PC-3 (cell line): ENCODE measurements at regions not wholly inside any gene's neighbourhood (a gene's known extent, or its start where the extent isn't known, plus 50 kb on each side); places are given as distances from the start of the nearest gene placed in this dataset.
"Not testable (repeated sequence)": the region's sequence is repeated elsewhere in the genome, so short reads cannot be mapped to it uniquely, and the experiment has no call there.

Experiments
- EZH2 ChIP-seq: fragments of 300-600 bp; sonication (generic); IDR thresholded peaks from one replicate; pipeline ENCODE4 v1.6.1; 2017; ENCODE audit warnings: antibody characterized with exemption, mild to moderate bottlenecking, low read length; ENCODE audit not compliant: unreplicated experiment
- EZH2phosphoT487 ChIP-seq: fragments of 300-600 bp; sonication (generic); IDR thresholded peaks from 2 replicates; pipeline ENCODE4 v1.6.1; 2018; ENCODE audit warnings: mild to moderate bottlenecking, antibody characterized with exemption, low read length, borderline replicate concordance
- TF ChIP-seq, protein P1 (sequence below): fragments of 300-600 bp; sonication (generic); conservative IDR thresholded peaks from 2 replicates; pipeline ENCODE4 v1.5.1; 2017; ENCODE audit warnings: antibody characterized with exemption, low read depth, mild to moderate bottlenecking, low read length

GRCh38 chr18:73516056-73516455, 631.6 kb downstream of the FBXO15 start:
- TF ChIP-seq, protein P1, sequence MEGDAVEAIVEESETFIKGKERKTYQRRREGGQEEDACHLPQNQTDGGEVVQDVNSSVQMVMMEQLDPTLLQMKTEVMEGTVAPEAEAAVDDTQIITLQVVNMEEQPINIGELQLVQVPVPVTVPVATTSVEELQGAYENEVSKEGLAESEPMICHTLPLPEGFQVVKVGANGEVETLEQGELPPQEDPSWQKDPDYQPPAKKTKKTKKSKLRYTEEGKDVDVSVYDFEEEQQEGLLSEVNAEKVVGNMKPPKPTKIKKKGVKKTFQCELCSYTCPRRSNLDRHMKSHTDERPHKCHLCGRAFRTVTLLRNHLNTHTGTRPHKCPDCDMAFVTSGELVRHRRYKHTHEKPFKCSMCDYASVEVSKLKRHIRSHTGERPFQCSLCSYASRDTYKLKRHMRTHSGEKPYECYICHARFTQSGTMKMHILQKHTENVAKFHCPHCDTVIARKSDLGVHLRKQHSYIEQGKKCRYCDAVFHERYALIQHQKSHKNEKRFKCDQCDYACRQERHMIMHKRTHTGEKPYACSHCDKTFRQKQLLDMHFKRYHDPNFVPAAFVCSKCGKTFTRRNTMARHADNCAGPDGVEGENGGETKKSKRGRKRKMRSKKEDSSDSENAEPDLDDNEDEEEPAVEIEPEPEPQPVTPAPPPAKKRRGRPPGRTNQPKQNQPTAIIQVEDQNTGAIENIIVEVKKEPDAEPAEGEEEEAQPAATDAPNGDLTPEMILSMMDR: not testable (repeated sequence)
- not testable (repeated sequence) for TF ChIP-seq EZH2phosphoT487, EZH2
